ENCODE measurements at regions not wholly inside any gene's neighbourhood (a gene's known extent, or its start where the extent isn't known, plus 50 kb on each side); places are given as distances from the start of the nearest gene placed in this dataset.
"Not testable (repeated sequence)": the region's sequence is repeated elsewhere in the genome, so short reads cannot be mapped to it uniquely, and the experiment has no call there.

GRCh38 chr9:85368781-85369180 lies 373.0 kb downstream of the AGTPBP1 start:
- no peak for DNase-seq (ENCODE audit: low spot score)
- Mint-ChIP-seq H3K27ac (no peak overlapping the region), H3K27me3 (ENCODE audit: low read depth) (no peaks in the 10 kb centered on the region), H3K9me3 (no peaks in the 10 kb centered on the region), H3K36me3 (ENCODE audit: low read depth) (no peaks in the 10 kb centered on the region), H3K4me3 (ENCODE audit: low read depth) (no peak overlapping the region), H3K4me1 (ENCODE audit: low read depth) (no peaks in the 10 kb centered on the region)
- intact Hi-C loops (cut with micrococcal nuclease), result no loop called here

DNA sequence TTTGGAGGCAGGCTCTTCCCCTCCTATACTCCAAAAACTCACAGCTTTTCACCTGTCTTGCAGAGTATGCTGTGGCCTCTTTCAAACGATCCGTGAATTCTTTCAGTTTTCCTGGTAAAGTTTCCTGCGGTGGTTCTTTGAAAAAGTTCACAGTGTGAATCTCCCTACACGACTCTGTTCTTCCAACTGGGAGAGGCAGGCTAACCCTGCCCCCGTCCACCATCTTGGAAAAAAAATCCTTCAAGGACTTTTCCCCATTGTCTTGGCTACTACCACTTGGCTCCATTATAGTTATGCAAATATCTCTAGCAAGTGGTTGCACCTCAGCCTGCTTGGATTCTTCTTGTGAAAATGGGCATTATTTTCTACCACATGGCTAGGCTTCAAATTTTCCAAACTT lies 382.6 kb downstream of the AGTPBP1 start:
- Mint-ChIP-seq H3K27me3 (ENCODE audit: low read depth) (no peaks in the 10 kb centered on the region), H3K9me3 (no peaks in the 10 kb centered on the region), H3K36me3 (ENCODE audit: low read depth) (no peaks in the 10 kb centered on the region), H3K4me3 (ENCODE audit: low read depth) (no peak overlapping the region), H3K4me1 (ENCODE audit: low read depth) (no peaks in the 10 kb centered on the region), H3K27ac (no peak overlapping the region)
- no peak for DNase-seq (ENCODE audit: low spot score)
- intact Hi-C loops (cut with micrococcal nuclease), result no loop called here

- Mint-ChIP-seq H3K4me3 (ENCODE audit: low read depth) (no peak overlapping the region), H3K4me1 (ENCODE audit: low read depth) (no peaks in the 10 kb centered on the region), H3K9me3 (no peaks in the 10 kb centered on the region), H3K27me3 (ENCODE audit: low read depth) (no peaks in the 10 kb centered on the region), H3K27ac (no peak overlapping the region), H3K36me3 (ENCODE audit: low read depth) (no peaks in the 10 kb centered on the region)
- intact Hi-C loops (cut with micrococcal nuclease), result no loop called here
- DNase-seq (ENCODE audit: low spot score), result no peak
These were observed 392.7 kb downstream of the AGTPBP1 start for GRCh38 chr9:85349046-85349445.

DNA sequence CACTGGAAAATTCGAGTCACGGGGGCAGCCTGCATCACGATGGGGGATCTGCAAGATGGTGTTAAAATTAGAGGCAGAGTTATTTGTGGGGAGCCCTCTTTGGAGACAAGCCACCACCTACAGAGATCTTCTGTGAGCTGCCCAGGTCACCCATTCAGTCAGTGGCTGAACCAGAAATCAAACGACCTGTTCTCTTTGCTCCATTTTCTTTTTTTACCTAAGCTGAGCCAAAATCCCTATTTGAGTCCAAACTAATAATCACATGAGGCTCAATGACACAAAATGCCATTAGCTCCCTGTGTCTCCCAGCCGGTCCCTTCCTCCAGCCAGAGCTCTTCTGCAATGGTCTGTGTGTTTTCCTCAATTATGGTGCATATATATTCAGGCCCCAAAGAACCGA lies 394.2 kb downstream of the AGTPBP1 start:
- Mint-ChIP-seq H3K4me1 (ENCODE audit: low read depth) (no peaks in the 10 kb centered on the region), H3K27me3 (ENCODE audit: low read depth) (no peaks in the 10 kb centered on the region), H3K36me3 (ENCODE audit: low read depth) (no peaks in the 10 kb centered on the region), H3K27ac (no peak overlapping the region), H3K4me3 (ENCODE audit: low read depth) (no peak overlapping the region), H3K9me3 (no peaks in the 10 kb centered on the region)
- DNase-seq (ENCODE audit: low spot score), result no peak
- intact Hi-C loops (cut with micrococcal nuclease), result no loop called here

DNA sequence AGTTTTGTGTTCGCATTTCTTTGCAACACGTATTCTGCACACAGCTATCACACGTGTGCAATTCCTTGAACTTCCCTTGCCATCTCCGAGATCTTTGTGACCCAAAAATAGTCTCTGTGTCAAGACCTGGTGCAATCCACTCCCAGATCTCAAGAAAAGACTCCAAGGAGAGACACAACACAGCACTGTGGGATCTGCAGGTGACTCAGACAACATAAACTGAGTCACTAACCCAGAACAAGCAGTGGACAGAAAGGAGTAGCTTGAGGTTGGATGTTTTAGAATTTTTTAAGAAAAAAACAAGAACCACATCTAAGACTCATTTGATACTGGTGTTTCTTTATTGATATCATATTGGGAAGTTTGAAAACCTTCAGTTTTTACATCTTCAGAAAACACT lies 396.9 kb downstream of the AGTPBP1 start:
- H3K4me3 Mint-ChIP-seq (ENCODE audit: low read depth), result no peak overlapping the region
- H3K27ac Mint-ChIP-seq, result no peak overlapping the region
- no peaks in the 10 kb centered on the region for H3K27me3 Mint-ChIP-seq (ENCODE audit: low read depth)
- no peak for DNase-seq (ENCODE audit: low spot score)
- H3K4me1 Mint-ChIP-seq (ENCODE audit: low read depth), result no peaks in the 10 kb centered on the region
- H3K36me3 Mint-ChIP-seq (ENCODE audit: low read depth), result no peaks in the 10 kb centered on the region
- no peaks in the 10 kb centered on the region for H3K9me3 Mint-ChIP-seq
- intact Hi-C loops (cut with micrococcal nuclease), result no loop called here

- Mint-ChIP-seq H3K4me1 (ENCODE audit: low read depth) (no peaks in the 10 kb centered on the region), H3K36me3 (ENCODE audit: low read depth) (no peaks in the 10 kb centered on the region), H3K27ac (no peak overlapping the region), H3K27me3 (ENCODE audit: low read depth) (no peaks in the 10 kb centered on the region), H3K9me3 (no peaks in the 10 kb centered on the region), H3K4me3 (ENCODE audit: low read depth) (no peak overlapping the region)
- intact Hi-C loops (cut with micrococcal nuclease), result no loop called here
- DNase-seq (ENCODE audit: low spot score), result no peak
These were observed 402.4 kb downstream of the AGTPBP1 start for GRCh38 chr9:85339338-85339737.

DNA sequence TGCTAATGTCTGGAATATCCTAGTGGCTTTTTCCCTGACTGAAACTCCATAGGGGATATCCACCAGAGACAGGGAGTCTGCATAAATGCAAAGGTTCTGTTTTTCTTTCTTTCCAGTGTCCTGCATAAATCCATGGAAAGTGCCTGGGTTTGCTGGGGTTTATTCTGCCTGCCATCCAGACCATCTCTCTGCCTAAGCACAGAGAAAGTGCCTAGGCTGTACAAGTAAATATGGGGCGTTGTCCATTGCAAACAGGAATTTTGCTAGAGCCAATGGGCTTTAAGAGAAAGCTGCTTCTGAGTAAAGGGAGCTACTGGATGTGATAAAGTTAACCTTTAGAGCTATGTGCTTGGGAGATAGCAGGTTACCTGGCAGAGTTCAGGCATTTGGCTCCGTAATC lies 407.5 kb downstream of the AGTPBP1 start:
- intact Hi-C loops (cut with micrococcal nuclease), result no loop called here
- H3K9me3 Mint-ChIP-seq, result no peaks in the 10 kb centered on the region
- DNase-seq (ENCODE audit: low spot score), result no peak
- H3K4me1 Mint-ChIP-seq (ENCODE audit: low read depth), result no peaks in the 10 kb centered on the region
- no peak overlapping the region for H3K27ac Mint-ChIP-seq
- H3K27me3 Mint-ChIP-seq (ENCODE audit: low read depth), result no peaks in the 10 kb centered on the region
- no peaks in the 10 kb centered on the region for H3K36me3 Mint-ChIP-seq (ENCODE audit: low read depth)
- no peak overlapping the region for H3K4me3 Mint-ChIP-seq (ENCODE audit: low read depth)

DNA sequence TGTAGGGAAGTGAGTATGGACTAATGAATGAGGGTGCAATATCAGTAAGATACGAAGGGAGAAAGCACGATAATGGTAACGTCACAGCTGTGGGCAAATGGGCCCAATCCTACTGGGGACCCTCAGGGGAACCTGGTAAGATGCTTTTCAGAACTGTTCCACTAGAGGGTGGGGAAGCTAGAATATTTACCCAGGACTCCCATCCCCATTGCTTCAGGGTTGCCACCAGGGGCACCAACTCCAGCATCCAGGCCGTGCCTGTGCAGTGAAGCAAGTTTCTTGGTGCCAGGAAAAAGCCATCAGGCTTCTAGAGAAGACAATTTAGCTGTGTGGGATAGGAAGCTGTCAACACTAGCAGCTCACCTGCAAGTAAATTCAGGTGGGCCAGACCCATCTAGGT lies 409.3 kb downstream of the AGTPBP1 start:
- DNase-seq (ENCODE audit: low spot score), result no peak
- H3K36me3 Mint-ChIP-seq (ENCODE audit: low read depth), result no peaks in the 10 kb centered on the region
- peaks cover 2% of the 10 kb centered on the region for H3K4me1 Mint-ChIP-seq (ENCODE audit: low read depth)
- intact Hi-C loops (cut with micrococcal nuclease), result no loop called here
- no peak overlapping the region for H3K4me3 Mint-ChIP-seq (ENCODE audit: low read depth)
- no peaks in the 10 kb centered on the region for H3K9me3 Mint-ChIP-seq
- H3K27me3 Mint-ChIP-seq (ENCODE audit: low read depth), result no peaks in the 10 kb centered on the region
- no peak overlapping the region for H3K27ac Mint-ChIP-seq

DNA sequence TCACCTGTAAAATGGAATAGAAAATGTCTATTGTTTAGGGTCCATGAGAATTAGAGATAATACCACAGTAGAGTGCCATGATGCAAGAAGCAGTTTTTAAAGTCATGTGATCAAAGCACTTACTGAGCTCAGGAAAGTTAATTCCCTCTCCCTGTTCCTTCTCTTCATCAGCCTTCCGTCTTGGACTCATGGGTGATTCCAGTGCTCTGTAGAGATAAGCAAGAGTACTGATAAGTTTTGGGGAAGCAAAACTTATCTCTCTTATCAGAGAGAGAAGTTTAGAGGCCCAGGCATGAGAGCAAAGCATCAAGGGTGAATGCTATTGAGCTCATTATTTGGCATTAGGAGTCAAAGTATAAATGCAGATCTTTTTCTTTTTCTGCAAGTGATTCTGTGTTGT lies 410.1 kb downstream of the AGTPBP1 start:
- Mint-ChIP-seq H3K27me3 (ENCODE audit: low read depth) (peaks cover 5% of the 10 kb centered on the region), H3K9me3 (no peaks in the 10 kb centered on the region), H3K27ac (no peak overlapping the region), H3K4me3 (ENCODE audit: low read depth) (no peak overlapping the region), H3K4me1 (ENCODE audit: low read depth) (peaks cover 6% of the 10 kb centered on the region), H3K36me3 (ENCODE audit: low read depth) (no peaks in the 10 kb centered on the region)
- intact Hi-C loops (cut with micrococcal nuclease), result no loop called here
- DNase-seq (ENCODE audit: low spot score), result no peak

- no peak for DNase-seq (ENCODE audit: low spot score)
- no peak overlapping the region for H3K4me3 Mint-ChIP-seq (ENCODE audit: low read depth)
- H3K36me3 Mint-ChIP-seq (ENCODE audit: low read depth), result no peaks in the 10 kb centered on the region
- H3K4me1 Mint-ChIP-seq (ENCODE audit: low read depth), result peaks cover 4% of the 10 kb centered on the region
- peaks cover 5% of the 10 kb centered on the region for H3K27me3 Mint-ChIP-seq (ENCODE audit: low read depth)
- intact Hi-C loops (cut with micrococcal nuclease), result no loop called here
- H3K9me3 Mint-ChIP-seq, result no peaks in the 10 kb centered on the region
- no peak overlapping the region for H3K27ac Mint-ChIP-seq
These were observed 419.2 kb downstream of the AGTPBP1 start for GRCh38 chr9:85322592-85322991.

- H3K36me3 Mint-ChIP-seq (ENCODE audit: low read depth), result no peaks in the 10 kb centered on the region
- H3K27ac Mint-ChIP-seq, result no peak overlapping the region
- no peaks in the 10 kb centered on the region for H3K27me3 Mint-ChIP-seq (ENCODE audit: low read depth)
- no peak for DNase-seq (ENCODE audit: low spot score)
- no peak overlapping the region for H3K4me3 Mint-ChIP-seq (ENCODE audit: low read depth)
- intact Hi-C loops (cut with micrococcal nuclease), result no loop called here
- H3K9me3 Mint-ChIP-seq, result no peaks in the 10 kb centered on the region
- no peaks in the 10 kb centered on the region for H3K4me1 Mint-ChIP-seq (ENCODE audit: low read depth)
These were observed 420.2 kb downstream of the AGTPBP1 start for GRCh38 chr9:85321561-85321960.

- intact Hi-C loops (cut with micrococcal nuclease), result no loop called here
- Mint-ChIP-seq H3K27ac (no peak overlapping the region), H3K4me3 (ENCODE audit: low read depth) (no peak overlapping the region), H3K4me1 (ENCODE audit: low read depth) (no peaks in the 10 kb centered on the region), H3K9me3 (no peaks in the 10 kb centered on the region), H3K27me3 (ENCODE audit: low read depth) (no peaks in the 10 kb centered on the region), H3K36me3 (ENCODE audit: low read depth) (no peaks in the 10 kb centered on the region)
- DNase-seq (ENCODE audit: low spot score), result no peak
These were observed 421.7 kb downstream of the AGTPBP1 start for GRCh38 chr9:85319936-85320656.

GRCh38 chr9:85315535-85315934 lies 426.2 kb downstream of the AGTPBP1 start:
- H3K4me3 Mint-ChIP-seq (ENCODE audit: low read depth); H3K36me3 Mint-ChIP-seq (ENCODE audit: low read depth); intact Hi-C loops (cut with micrococcal nuclease); H3K4me1 Mint-ChIP-seq (ENCODE audit: low read depth); H3K27ac Mint-ChIP-seq; DNase-seq (ENCODE audit: low spot score); H3K27me3 Mint-ChIP-seq (ENCODE audit: low read depth): not testable (repeated sequence)
- peaks cover 15% of the 10 kb centered on the region for H3K9me3 Mint-ChIP-seq

- Mint-ChIP-seq H3K36me3 (ENCODE audit: low read depth) (no peaks in the 10 kb centered on the region), H3K4me3 (ENCODE audit: low read depth) (no peak overlapping the region), H3K27me3 (ENCODE audit: low read depth) (no peaks in the 10 kb centered on the region), H3K4me1 (ENCODE audit: low read depth) (no peaks in the 10 kb centered on the region), H3K27ac (no peak overlapping the region), H3K9me3 (peaks cover 15% of the 10 kb centered on the region)
- DNase-seq (ENCODE audit: low spot score), result no peak
- intact Hi-C loops (cut with micrococcal nuclease), result no loop called here
These were observed 431.2 kb downstream of the AGTPBP1 start for GRCh38 chr9:85310573-85310972.

All from activated T-helper 2 cell treated with anti-CD3 and anti-CD28 coated beads, Interferon-gamma antibody, Interleukin-2, Interleukin-4, amounts not matched to agents 10 μg/mL and 5 μg/mL and 100 μg/mL, durations not matched to agents 14 hours and 24 hours and 36 hours (primary cell).